ACC112 (cell line): ENCODE measurements at regions not wholly inside any gene's neighbourhood (a gene's known extent, or its start where the extent isn't known, plus 50 kb on each side); places are given as distances from the start of the nearest gene placed in this dataset.

ENCODE experiments used
- H2AFZ ChIP-seq: fragments of 200-600 bp; sonication (generic); one replicate; pipeline ENCODE4 v1.6.0; 2017; ENCODE audit warnings: antibody characterized with exemption, low read length; ENCODE audit not compliant: unreplicated experiment
- H3K27ac ChIP-seq: fragments of 200-600 bp; sonication (generic); 2 replicates; pipeline ENCODE4 v1.5.1; 2014; ENCODE audit warnings: low read depth, mild to moderate bottlenecking, antibody characterized with exemption, low read length, moderate library complexity
- H3K27me3 ChIP-seq: fragments of 200-600 bp; sonication (generic); 2 replicates; pipeline ENCODE4 v1.6.1; 2014; ENCODE audit warnings: mild to moderate bottlenecking, antibody characterized with exemption, low read length, moderate library complexity, mixed read lengths; ENCODE audit not compliant: insufficient read depth
- H3K36me3 ChIP-seq: fragments of 200-600 bp; sonication (generic); 2 replicates; pipeline ENCODE4 v1.6.1; 2016; ENCODE audit warnings: mild to moderate bottlenecking, antibody characterized with exemption, low read length, moderate library complexity, mixed read lengths; ENCODE audit not compliant: insufficient read depth
- H3K4me1 ChIP-seq: fragments of 200-600 bp; sonication (generic); one replicate; pipeline ENCODE4 v1.6.1; 2016; ENCODE audit warnings: low read length, mixed read lengths; ENCODE audit not compliant: insufficient read depth, unreplicated experiment, control insufficient read depth
- H3K4me3 ChIP-seq: fragments of 200-600 bp; sonication (generic); 2 replicates; pipeline ENCODE4 v1.5.1; 2014; ENCODE audit warnings: mild to moderate bottlenecking, low read depth, low read length
- H3K79me2 ChIP-seq: fragments of 200-600 bp; sonication (generic); one replicate; pipeline ENCODE4 v1.6.0; 2016; ENCODE audit warnings: low read length; ENCODE audit not compliant: control insufficient read depth, unreplicated experiment, insufficient read depth

DNA sequence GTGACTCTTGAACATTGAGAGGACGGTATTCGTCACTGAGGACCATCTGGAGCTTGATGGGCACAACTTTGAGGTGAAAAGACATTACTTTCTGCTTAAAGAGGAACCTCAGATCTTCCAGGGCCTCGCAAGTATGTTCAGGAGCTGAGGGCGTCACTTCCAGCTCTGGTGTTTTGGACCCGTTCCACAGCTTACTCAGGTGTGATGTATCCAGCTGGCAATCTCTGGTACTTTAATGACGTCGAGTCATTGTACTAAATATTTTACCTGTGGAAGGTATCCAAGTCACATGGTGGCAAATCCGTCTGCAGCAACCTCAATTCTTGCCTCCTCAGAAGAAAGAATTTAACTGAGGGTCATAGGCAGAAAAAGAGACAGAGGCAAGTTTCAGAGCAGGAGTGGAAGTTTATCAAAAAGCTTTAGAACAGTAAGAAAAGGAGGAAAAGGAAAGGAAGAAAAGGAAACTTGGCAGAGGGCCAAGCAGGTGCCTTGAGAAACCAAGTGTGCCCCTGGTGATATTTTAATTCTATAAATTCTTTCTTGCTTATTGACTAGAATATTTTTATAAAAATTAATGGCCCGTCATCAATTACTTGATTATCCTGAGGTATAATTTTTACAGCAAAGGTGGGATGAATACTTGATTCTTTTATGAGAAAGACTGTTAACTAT lies 250.6 kb downstream of the AEBP2 start:
- H3K4me3 ChIP-seq = no peak overlapping the region
- H3K27ac ChIP-seq = no peak overlapping the region
- H3K4me1 ChIP-seq = peaks cover 3% of the 10 kb centered on the region
- H3K36me3 ChIP-seq = no peaks in the 10 kb centered on the region
- H2AFZ ChIP-seq = no peak overlapping the region
- H3K27me3 ChIP-seq = no peaks in the 10 kb centered on the region
- no peaks in the 10 kb centered on the region for H3K79me2 ChIP-seq

- H3K4me3 ChIP-seq = no peak overlapping the region
- no peak overlapping the region for H3K27ac ChIP-seq
- H3K36me3 ChIP-seq = no peaks in the 10 kb centered on the region
- H3K79me2 ChIP-seq = no peaks in the 10 kb centered on the region
- no peaks in the 10 kb centered on the region for H3K27me3 ChIP-seq
- peaks cover 10% of the 10 kb centered on the region for H3K4me1 ChIP-seq
- H2AFZ ChIP-seq = no peak overlapping the region
Measured at GRCh38 chr12:19692091-19692490, 252.8 kb downstream of the AEBP2 start.

GRCh38 chr12:19692566-19692965 lies 253.3 kb downstream of the AEBP2 start:
- Histone ChIP-seq H3K4me1 (peaks cover 10% of the 10 kb centered on the region), H3K27ac (no peak overlapping the region), H3K27me3 (no peaks in the 10 kb centered on the region), H2AFZ (no peak overlapping the region), H3K79me2 (no peaks in the 10 kb centered on the region), H3K4me3 (no peak overlapping the region), H3K36me3 (no peaks in the 10 kb centered on the region)

GRCh38 chr12:19694627-19695026 lies 255.3 kb downstream of the AEBP2 start:
- H3K27me3 ChIP-seq = no peaks in the 10 kb centered on the region
- H3K79me2 ChIP-seq = no peaks in the 10 kb centered on the region
- no peaks in the 10 kb centered on the region for H3K36me3 ChIP-seq
- H3K27ac ChIP-seq = peak overlapping the region; percentile 7; the same call in 1 of the 2 replicates
- no peak overlapping the region for H2AFZ ChIP-seq
- no peak overlapping the region for H3K4me3 ChIP-seq
- H3K4me1 ChIP-seq = peaks cover 10% of the 10 kb centered on the region

DNA sequence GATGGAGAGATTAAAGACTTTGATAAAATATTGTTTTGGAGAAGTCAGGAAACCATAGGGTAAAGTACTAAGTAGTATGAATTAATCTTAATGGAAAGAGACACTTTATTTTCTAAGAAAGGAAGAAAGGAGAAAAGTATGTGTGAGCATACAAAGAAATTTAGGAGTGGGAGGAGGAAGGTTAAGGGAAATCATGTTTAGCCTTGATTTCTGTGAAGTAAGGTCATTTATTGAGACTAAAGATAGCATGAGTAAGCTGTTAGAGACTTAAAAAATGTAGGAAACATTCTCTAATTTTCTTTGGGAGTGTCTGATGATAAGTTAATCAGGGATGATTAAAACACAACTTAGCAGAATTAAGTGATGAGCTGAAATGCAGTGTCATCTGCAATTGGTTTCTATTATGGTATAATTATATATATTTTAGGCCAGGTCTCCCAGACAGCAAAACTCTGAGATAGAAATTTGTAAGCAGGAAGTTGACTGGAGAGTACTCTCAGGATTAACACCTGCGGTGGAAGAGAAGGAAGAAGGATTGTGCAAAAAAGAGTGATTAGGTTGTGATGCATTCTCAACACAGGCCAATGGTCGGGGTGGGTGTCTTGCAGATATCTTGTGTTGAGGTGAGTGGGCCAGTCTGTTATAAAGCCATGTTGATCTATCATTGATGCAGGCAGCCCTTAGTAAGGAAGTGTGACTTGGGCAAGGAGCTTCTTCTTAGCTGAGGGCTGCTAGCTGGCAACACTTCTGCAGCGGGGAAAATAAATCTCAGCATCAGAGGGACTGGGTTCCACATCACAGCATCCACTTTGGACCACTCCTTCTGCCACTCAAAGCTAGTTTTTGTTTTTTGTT lies 256.2 kb downstream of the AEBP2 start:
- Histone ChIP-seq H3K4me3 (no peak overlapping the region), H3K79me2 (no peaks in the 10 kb centered on the region), H3K27ac (peak overlapping the region; percentile 7; the same call in 1 of the 2 replicates), H3K4me1 (peaks cover 10% of the 10 kb centered on the region), H2AFZ (peak overlapping the region; percentile 62), H3K27me3 (no peaks in the 10 kb centered on the region), H3K36me3 (no peaks in the 10 kb centered on the region)

GRCh38 chr12:19700969-19701368 lies 261.7 kb downstream of the AEBP2 start:
- Histone ChIP-seq H3K27me3 (no peaks in the 10 kb centered on the region), H3K4me3 (no peak overlapping the region), H3K4me1 (no peaks in the 10 kb centered on the region), H3K79me2 (no peaks in the 10 kb centered on the region), H2AFZ (no peak overlapping the region), H3K36me3 (no peaks in the 10 kb centered on the region), H3K27ac (no peak overlapping the region)

- Histone ChIP-seq H3K36me3 (no peaks in the 10 kb centered on the region), H3K27me3 (no peaks in the 10 kb centered on the region), H3K4me3 (no peak overlapping the region), H3K4me1 (peaks cover 6% of the 10 kb centered on the region), H3K27ac (no peak overlapping the region), H3K79me2 (no peaks in the 10 kb centered on the region), H2AFZ (no peak overlapping the region)
Measured at GRCh38 chr12:19704966-19705365, 265.7 kb downstream of the AEBP2 start.

DNA sequence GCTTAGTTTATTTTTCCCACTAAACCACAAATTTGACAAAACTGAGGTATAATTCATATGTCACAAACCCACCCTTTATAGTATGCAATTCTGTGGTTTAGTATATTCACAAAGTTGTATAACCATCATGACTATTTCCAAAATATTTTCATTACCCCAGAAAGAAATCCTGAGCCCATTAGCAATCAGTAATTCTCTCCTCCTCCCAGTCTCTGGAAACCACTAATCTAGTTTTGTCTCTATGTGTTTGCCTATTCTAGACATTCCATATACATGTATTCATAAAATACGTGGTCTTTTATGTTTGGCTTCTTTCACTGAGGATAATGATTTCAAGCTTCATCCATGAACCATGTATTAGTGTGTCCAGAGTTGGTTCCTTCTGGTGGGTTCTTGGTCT lies 267.6 kb downstream of the AEBP2 start:
- Histone ChIP-seq H3K27me3 (no peaks in the 10 kb centered on the region), H3K79me2 (no peaks in the 10 kb centered on the region), H3K27ac (no peak overlapping the region), H3K4me1 (peaks cover 17% of the 10 kb centered on the region), H3K4me3 (no peak overlapping the region), H3K36me3 (no peaks in the 10 kb centered on the region), H2AFZ (no peak overlapping the region)

- Histone ChIP-seq H3K4me3 (no peak overlapping the region), H2AFZ (no peak overlapping the region), H3K27ac (peak overlapping the region; percentile 36), H3K4me1 (peaks cover 25% of the 10 kb centered on the region), H3K27me3 (no peaks in the 10 kb centered on the region), H3K79me2 (no peaks in the 10 kb centered on the region), H3K36me3 (no peaks in the 10 kb centered on the region)
Measured at GRCh38 chr12:19707948-19708409, 268.7 kb downstream of the AEBP2 start.

GRCh38 chr12:19709889-19710288 lies 270.6 kb downstream of the AEBP2 start:
- H3K27ac ChIP-seq = no peak overlapping the region
- peaks cover 25% of the 10 kb centered on the region for H3K4me1 ChIP-seq
- no peak overlapping the region for H3K4me3 ChIP-seq
- no peaks in the 10 kb centered on the region for H3K27me3 ChIP-seq
- H3K79me2 ChIP-seq = no peaks in the 10 kb centered on the region
- no peak overlapping the region for H2AFZ ChIP-seq
- no peaks in the 10 kb centered on the region for H3K36me3 ChIP-seq
